ENCODE measurements at regions not wholly inside any gene's neighbourhood (a gene's known extent, or its start where the extent isn't known, plus 50 kb on each side); places are given as distances from the start of the nearest gene placed in this dataset.

- Histone ChIP-seq H3K27me3 (ENCODE audit: control insufficient read depth, insufficient read depth, low read length) (no peaks in the 10 kb centered on the region), H3K4me1 (ENCODE audit: control insufficient read depth, insufficient read depth, low read length) (peaks cover 5% of the 10 kb centered on the region), H3K4me3 (ENCODE audit: low read length) (no peak overlapping the region), H3K4me2 (ENCODE audit: low read length) (no peak overlapping the region), H3K36me3 (ENCODE audit: insufficient read depth, low read length) (no peaks in the 10 kb centered on the region), H3K9ac (ENCODE audit: low read depth, low read length) (no peak overlapping the region), H3K9me3 (replicated peaks; ENCODE audit: low read length) (no peaks in the 10 kb centered on the region)
These were observed 300.8 kb upstream of the LYPLAL1 start for GRCh38 chr1:218872928-218873327.

DNA sequence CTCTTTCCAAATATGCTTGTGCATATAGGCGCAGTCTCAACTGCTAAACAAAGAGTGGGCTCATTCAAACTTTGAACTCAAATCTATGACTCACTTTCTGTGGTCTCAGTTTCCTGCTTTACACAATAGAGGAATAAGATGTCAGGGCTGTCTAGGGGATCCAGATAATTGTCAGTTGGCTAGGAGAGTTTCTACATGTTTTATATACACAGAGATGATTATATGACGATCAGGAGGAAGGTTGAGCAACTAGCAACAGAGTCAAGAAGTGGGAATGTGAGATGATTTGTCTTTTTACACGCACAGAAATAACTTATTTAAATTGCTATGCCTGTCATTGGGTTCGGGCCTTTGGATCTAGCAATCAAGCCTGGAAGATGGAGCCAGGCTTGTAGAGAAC, 299.4 kb upstream of the LYPLAL1 start:
- H3K9ac ChIP-seq (ENCODE audit: low read depth, low read length) = no peak overlapping the region
- no peak overlapping the region for H3K4me2 ChIP-seq (ENCODE audit: low read length)
- H3K36me3 ChIP-seq (ENCODE audit: insufficient read depth, low read length) = no peaks in the 10 kb centered on the region
- no peak overlapping the region for H3K4me3 ChIP-seq (ENCODE audit: low read length)
- H3K4me1 ChIP-seq (ENCODE audit: control insufficient read depth, insufficient read depth, low read length) = peaks cover 8% of the 10 kb centered on the region
- no peaks in the 10 kb centered on the region for H3K9me3 ChIP-seq (replicated peaks; ENCODE audit: low read length)
- H3K27me3 ChIP-seq (ENCODE audit: control insufficient read depth, insufficient read depth, low read length) = no peaks in the 10 kb centered on the region

GRCh38 chr1:218874801-218875400, 298.8 kb upstream of the LYPLAL1 start:
- no peaks in the 10 kb centered on the region for H3K9me3 ChIP-seq (replicated peaks; ENCODE audit: low read length)
- no peak overlapping the region for H3K4me3 ChIP-seq (ENCODE audit: low read length)
- H3K4me2 ChIP-seq (ENCODE audit: low read length) = no peak overlapping the region
- H3K27me3 ChIP-seq (ENCODE audit: control insufficient read depth, insufficient read depth, low read length) = no peaks in the 10 kb centered on the region
- peaks cover 8% of the 10 kb centered on the region for H3K4me1 ChIP-seq (ENCODE audit: control insufficient read depth, insufficient read depth, low read length)
- H3K9ac ChIP-seq (ENCODE audit: low read depth, low read length) = no peak overlapping the region
- no peaks in the 10 kb centered on the region for H3K36me3 ChIP-seq (ENCODE audit: insufficient read depth, low read length)

DNA sequence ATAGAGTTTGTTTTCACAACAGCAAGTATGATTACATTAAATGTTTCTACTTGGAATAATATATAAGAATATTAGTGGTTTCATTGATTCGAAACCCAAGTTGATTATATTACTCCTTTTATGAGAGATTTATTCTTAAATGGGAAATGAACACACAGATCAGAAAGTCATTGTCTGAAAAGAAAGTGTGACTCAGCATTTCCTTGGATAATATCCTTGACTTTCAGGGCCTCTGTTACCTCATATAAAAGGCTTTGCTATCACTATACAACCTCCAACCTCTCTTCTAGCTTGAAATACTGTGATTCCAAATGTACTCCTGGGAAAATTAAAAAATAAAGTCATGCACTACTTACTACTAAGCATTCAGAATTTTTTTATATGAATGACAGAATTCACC, 295.3 kb upstream of the LYPLAL1 start:
- Histone ChIP-seq H3K36me3 (ENCODE audit: insufficient read depth, low read length) (no peaks in the 10 kb centered on the region), H3K4me2 (ENCODE audit: low read length) (no peak overlapping the region), H3K4me1 (ENCODE audit: control insufficient read depth, insufficient read depth, low read length) (peaks cover 8% of the 10 kb centered on the region), H3K27me3 (ENCODE audit: control insufficient read depth, insufficient read depth, low read length) (no peaks in the 10 kb centered on the region), H3K4me3 (ENCODE audit: low read length) (no peak overlapping the region), H3K9me3 (replicated peaks; ENCODE audit: low read length) (no peaks in the 10 kb centered on the region), H3K9ac (ENCODE audit: low read depth, low read length) (no peak overlapping the region)

DNA sequence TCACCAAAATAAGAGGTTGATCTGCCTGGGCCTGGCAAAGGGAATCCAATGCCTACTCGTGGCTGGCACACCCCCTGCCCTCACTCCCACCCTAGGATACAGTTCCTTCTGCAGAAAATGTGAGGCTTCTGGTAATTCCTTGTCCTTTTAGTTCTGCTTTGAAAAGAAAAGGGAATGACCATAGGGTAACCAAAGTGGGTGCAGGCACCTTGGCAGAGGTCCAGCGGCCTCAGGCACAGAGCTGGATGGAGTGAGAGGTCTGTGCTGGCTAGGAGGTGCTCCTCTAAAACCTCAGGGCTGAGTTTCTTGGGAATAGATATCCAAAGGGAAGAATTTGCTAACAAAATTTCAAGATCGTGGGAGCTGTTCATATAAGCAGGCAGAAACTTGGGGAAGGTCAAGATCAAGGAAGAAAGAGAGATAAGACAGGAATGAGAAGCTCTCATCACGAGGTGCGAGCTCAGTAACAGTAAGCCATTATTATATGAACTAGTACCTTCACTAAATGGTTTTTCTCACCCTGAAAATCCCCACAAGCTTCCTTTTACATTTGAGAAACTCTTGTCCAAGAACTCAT, 293.1 kb upstream of the LYPLAL1 start:
- Histone ChIP-seq H3K9me3 (replicated peaks; ENCODE audit: low read length) (no peaks in the 10 kb centered on the region), H3K9ac (ENCODE audit: low read depth, low read length) (no peak overlapping the region), H3K4me3 (ENCODE audit: low read length) (no peak overlapping the region), H3K36me3 (ENCODE audit: insufficient read depth, low read length) (no peaks in the 10 kb centered on the region), H3K4me2 (ENCODE audit: low read length) (no peak overlapping the region), H3K27me3 (ENCODE audit: control insufficient read depth, insufficient read depth, low read length) (no peaks in the 10 kb centered on the region), H3K4me1 (ENCODE audit: control insufficient read depth, insufficient read depth, low read length) (peaks cover 3% of the 10 kb centered on the region)

DNA sequence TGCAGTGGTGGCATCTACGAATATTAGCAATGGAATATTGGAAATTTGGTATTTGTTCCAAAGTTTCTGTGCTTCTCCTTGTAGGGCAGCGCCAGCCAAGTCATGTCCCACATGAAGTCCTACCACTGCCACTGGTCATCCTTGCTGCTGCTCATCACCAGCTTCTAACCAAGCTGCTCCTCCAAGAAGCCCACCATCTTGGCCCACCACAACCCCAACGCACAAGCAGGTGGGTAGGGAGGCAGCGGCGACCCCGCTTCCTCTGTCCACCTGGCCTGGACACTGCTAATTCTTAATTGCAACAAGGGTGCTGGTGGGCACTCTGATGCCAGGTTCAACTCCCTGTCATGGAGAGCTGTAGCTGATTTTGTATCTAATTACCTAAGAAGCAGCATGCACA, 291.2 kb upstream of the LYPLAL1 start:
- no peaks in the 10 kb centered on the region for H3K36me3 ChIP-seq (ENCODE audit: insufficient read depth, low read length)
- H3K9me3 ChIP-seq (replicated peaks; ENCODE audit: low read length) = no peaks in the 10 kb centered on the region
- peaks cover 8% of the 10 kb centered on the region for H3K4me1 ChIP-seq (ENCODE audit: control insufficient read depth, insufficient read depth, low read length)
- H3K9ac ChIP-seq (ENCODE audit: low read depth, low read length) = no peak overlapping the region
- H3K4me2 ChIP-seq (ENCODE audit: low read length) = no peak overlapping the region
- H3K4me3 ChIP-seq (ENCODE audit: low read length) = no peak overlapping the region
- no peaks in the 10 kb centered on the region for H3K27me3 ChIP-seq (ENCODE audit: control insufficient read depth, insufficient read depth, low read length)

DNA sequence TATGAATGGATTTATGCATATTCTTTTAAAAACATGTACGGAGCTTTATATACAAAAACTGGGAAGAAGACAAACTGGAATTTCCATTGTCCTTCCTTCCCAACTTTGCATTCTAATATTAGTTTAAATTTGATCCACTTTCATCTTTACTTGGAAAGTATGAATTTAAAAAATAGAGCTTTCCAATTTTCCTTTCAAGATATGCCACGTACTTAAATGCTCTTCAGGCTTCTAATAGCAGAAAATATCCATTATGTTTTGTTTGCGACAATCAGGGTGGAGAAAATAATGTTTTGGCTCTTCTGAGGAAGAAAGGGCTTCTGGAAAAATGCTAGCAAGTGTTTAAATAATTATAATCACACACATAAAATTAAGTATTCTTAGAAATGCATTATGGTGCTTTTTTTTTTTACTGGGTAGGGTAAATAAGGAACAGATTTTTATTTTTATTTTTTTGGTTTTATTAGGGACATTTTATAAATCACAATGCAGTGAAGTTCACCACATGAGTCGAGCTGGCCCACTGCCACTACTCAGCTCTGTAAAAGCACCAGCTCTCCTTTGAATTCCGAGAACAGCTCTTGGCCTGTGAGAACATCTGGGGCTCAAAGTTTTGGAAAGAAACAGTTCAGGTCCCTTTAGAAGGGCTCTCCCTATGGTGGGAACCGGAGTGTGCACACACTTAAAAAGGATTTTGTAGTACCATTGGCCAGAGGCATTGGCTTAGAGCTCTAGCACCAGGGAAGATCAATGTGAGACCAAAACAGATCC, 287.4 kb upstream of the LYPLAL1 start:
- Histone ChIP-seq H3K9me3 (replicated peaks; ENCODE audit: low read length) (no peaks in the 10 kb centered on the region), H3K4me2 (ENCODE audit: low read length) (no peak overlapping the region), H3K36me3 (ENCODE audit: insufficient read depth, low read length) (no peaks in the 10 kb centered on the region), H3K4me3 (ENCODE audit: low read length) (no peak overlapping the region), H3K27me3 (ENCODE audit: control insufficient read depth, insufficient read depth, low read length) (no peaks in the 10 kb centered on the region), H3K9ac (ENCODE audit: low read depth, low read length) (no peak overlapping the region), H3K4me1 (ENCODE audit: control insufficient read depth, insufficient read depth, low read length) (peaks cover 4% of the 10 kb centered on the region)

DNA sequence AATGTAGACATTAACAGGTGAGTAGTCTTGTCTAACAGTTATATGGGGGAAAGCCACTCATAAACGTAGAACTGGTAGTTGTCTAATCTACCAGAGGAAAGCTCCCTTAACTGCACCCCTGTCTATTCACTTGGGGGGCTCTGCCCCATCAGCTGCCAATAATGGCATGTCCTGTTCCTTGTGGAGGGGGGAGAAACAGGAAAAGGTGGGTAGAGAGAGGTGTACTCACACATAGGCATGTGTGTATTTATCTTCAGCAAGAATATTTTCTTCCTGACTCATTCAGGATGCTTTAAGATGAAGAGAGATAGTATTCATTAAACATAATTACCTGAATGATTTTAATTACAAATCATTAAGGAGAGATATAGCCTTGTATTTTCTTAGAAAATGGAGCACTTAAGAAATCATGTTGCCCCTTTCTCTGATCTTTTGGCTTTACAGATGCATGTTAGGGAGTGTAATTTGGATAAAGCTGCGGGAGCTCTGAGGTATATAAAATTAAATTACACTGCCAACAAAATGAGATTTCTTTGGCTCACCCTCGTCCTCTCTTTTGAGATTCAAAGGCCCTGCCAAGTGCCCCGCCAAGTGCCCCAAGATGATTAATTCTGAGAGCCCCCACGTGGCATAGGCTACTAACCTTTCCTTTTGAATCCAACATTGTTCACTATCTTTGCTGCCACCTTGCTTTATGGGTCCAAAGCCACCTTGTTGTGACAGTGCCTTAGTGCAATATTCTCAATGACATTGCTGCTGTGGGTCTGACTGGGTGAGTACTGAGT, 286.3 kb upstream of the LYPLAL1 start:
- Histone ChIP-seq H3K4me3 (ENCODE audit: low read length) (no peak overlapping the region), H3K9ac (ENCODE audit: low read depth, low read length) (no peak overlapping the region), H3K36me3 (ENCODE audit: insufficient read depth, low read length) (no peaks in the 10 kb centered on the region), H3K9me3 (replicated peaks; ENCODE audit: low read length) (no peaks in the 10 kb centered on the region), H3K4me2 (ENCODE audit: low read length) (no peak overlapping the region), H3K4me1 (ENCODE audit: control insufficient read depth, insufficient read depth, low read length) (peaks cover 4% of the 10 kb centered on the region), H3K27me3 (ENCODE audit: control insufficient read depth, insufficient read depth, low read length) (no peaks in the 10 kb centered on the region)

GRCh38 chr1:218890451-218890850, 283.2 kb upstream of the LYPLAL1 start:
- Histone ChIP-seq H3K9ac (ENCODE audit: low read depth, low read length) (no peak overlapping the region), H3K36me3 (ENCODE audit: insufficient read depth, low read length) (no peaks in the 10 kb centered on the region), H3K4me1 (ENCODE audit: control insufficient read depth, insufficient read depth, low read length) (peaks cover 4% of the 10 kb centered on the region), H3K4me2 (ENCODE audit: low read length) (no peak overlapping the region), H3K27me3 (ENCODE audit: control insufficient read depth, insufficient read depth, low read length) (no peaks in the 10 kb centered on the region), H3K4me3 (ENCODE audit: low read length) (no peak overlapping the region), H3K9me3 (replicated peaks; ENCODE audit: low read length) (no peaks in the 10 kb centered on the region)

GRCh38 chr1:218891577-218891976, 282.1 kb upstream of the LYPLAL1 start:
- no peak overlapping the region for H3K9ac ChIP-seq (ENCODE audit: low read depth, low read length)
- H3K36me3 ChIP-seq (ENCODE audit: insufficient read depth, low read length) = no peaks in the 10 kb centered on the region
- no peak overlapping the region for H3K4me2 ChIP-seq (ENCODE audit: low read length)
- no peaks in the 10 kb centered on the region for H3K27me3 ChIP-seq (ENCODE audit: control insufficient read depth, insufficient read depth, low read length)
- peaks cover 4% of the 10 kb centered on the region for H3K4me1 ChIP-seq (ENCODE audit: control insufficient read depth, insufficient read depth, low read length)
- H3K9me3 ChIP-seq (replicated peaks; ENCODE audit: low read length) = no peaks in the 10 kb centered on the region
- H3K4me3 ChIP-seq (ENCODE audit: low read length) = no peak overlapping the region

DNA sequence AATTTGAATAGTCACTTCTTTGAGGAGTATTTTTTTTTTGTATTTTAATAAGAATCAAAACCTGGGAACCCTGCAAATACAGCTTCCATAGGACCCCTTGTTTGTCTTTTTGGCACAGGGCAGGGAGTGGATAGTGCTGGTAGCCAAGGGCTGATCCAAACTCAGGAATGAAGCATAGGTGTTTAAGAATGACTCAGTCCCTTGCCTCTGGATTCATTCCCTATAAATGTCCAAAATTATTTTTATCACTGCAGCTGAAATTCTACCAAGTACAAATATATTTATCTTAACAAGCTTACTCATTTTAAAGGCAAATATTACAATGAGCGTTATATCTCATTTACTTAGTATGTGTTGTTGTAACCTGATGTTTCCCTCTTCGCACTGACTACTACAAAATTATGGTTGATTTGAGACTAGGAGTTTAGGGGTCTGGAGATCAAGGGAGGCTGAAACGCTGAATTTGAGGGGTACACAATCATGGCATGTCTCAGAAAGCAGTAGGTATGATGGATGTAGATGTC, 278.6 kb upstream of the LYPLAL1 start:
- no peaks in the 10 kb centered on the region for H3K9me3 ChIP-seq (replicated peaks; ENCODE audit: low read length)
- no peaks in the 10 kb centered on the region for H3K4me1 ChIP-seq (ENCODE audit: control insufficient read depth, insufficient read depth, low read length)
- H3K36me3 ChIP-seq (ENCODE audit: insufficient read depth, low read length) = no peaks in the 10 kb centered on the region
- H3K4me3 ChIP-seq (ENCODE audit: low read length) = no peak overlapping the region
- H3K9ac ChIP-seq (ENCODE audit: low read depth, low read length) = no peak overlapping the region
- no peak overlapping the region for H3K4me2 ChIP-seq (ENCODE audit: low read length)
- no peaks in the 10 kb centered on the region for H3K27me3 ChIP-seq (ENCODE audit: control insufficient read depth, insufficient read depth, low read length)
